ENCODE measurements at regions not wholly inside any gene's neighbourhood (a gene's known extent, or its start where the extent isn't known, plus 50 kb on each side); places are given as distances from the start of the nearest gene placed in this dataset.

- TF ChIP-seq CTCF (IDR thresholded peaks at IDR 0.05; ENCODE audit: insufficient read depth, missing control alignments): no peak
- FAIRE-seq (no peak), DNase-seq (ENCODE audit: insufficient read length, low spot score) (no peak)
These were observed 136.5 kb upstream of the SOX11 start for GRCh38 chr2:5555636-5556035.

- TF ChIP-seq CTCF (IDR thresholded peaks at IDR 0.05; ENCODE audit: insufficient read depth, missing control alignments): no peak
- DNase-seq (ENCODE audit: insufficient read length, low spot score) (no peak), FAIRE-seq (no peak)
These were observed 131.2 kb upstream of the SOX11 start for GRCh38 chr2:5561006-5561405.

- no peak for TF ChIP-seq CTCF (IDR thresholded peaks at IDR 0.05; ENCODE audit: insufficient read depth, missing control alignments)
- DNase-seq (ENCODE audit: insufficient read length, low spot score): no peak
- FAIRE-seq: no peak
These were observed 129.8 kb upstream of the SOX11 start for GRCh38 chr2:5562426-5562825.

- FAIRE-seq: no peak
- no peak for DNase-seq (ENCODE audit: insufficient read length, low spot score)
- TF ChIP-seq CTCF (IDR thresholded peaks at IDR 0.05; ENCODE audit: insufficient read depth, missing control alignments): no peak
These were observed 129.3 kb upstream of the SOX11 start for GRCh38 chr2:5562865-5563264.

- DNase-seq (ENCODE audit: insufficient read length, low spot score): no peak
- TF ChIP-seq CTCF (IDR thresholded peaks at IDR 0.05; ENCODE audit: insufficient read depth, missing control alignments): no peak
- no peak for FAIRE-seq
These were observed 128.8 kb upstream of the SOX11 start for GRCh38 chr2:5563411-5563810.

GRCh38 chr2:5569256-5569655 is 122.9 kb upstream of the SOX11 start:
- no peak for TF ChIP-seq CTCF (IDR thresholded peaks at IDR 0.05; ENCODE audit: insufficient read depth, missing control alignments)
- FAIRE-seq (no peak), DNase-seq (ENCODE audit: insufficient read length, low spot score) (no peak)

GRCh38 chr2:5576015-5576414 is 116.2 kb upstream of the SOX11 start:
- FAIRE-seq (no peak), DNase-seq (ENCODE audit: insufficient read length, low spot score) (no peak)
- TF ChIP-seq CTCF (IDR thresholded peaks at IDR 0.05; ENCODE audit: insufficient read depth, missing control alignments): no peak

Measured in D721Med (cell line).